ENCODE measurements at regions not wholly inside any gene's neighbourhood (a gene's known extent, or its start where the extent isn't known, plus 50 kb on each side); places are given as distances from the start of the nearest gene placed in this dataset.
"Not testable (repeated sequence)": the region's sequence is repeated elsewhere in the genome, so short reads cannot be mapped to it uniquely, and the experiment has no call there.

- TF ChIP-seq CTCF (IDR thresholded peaks at IDR 0.05; ENCODE audit: low read depth, low read length, missing control alignments) = peak; percentile 51
- no peak for DNase-seq (ENCODE audit: low read depth)
- H3K4me3 ChIP-seq (ENCODE audit: low read depth, low read length) = no peak overlapping the region
Observed at GRCh38 chr10:109773288-109774120, 149.8 kb downstream of the XPNPEP1 start.

GRCh38 chr10:109770663-109771062, 152.6 kb downstream of the XPNPEP1 start:
- H3K4me3 ChIP-seq (ENCODE audit: low read depth, low read length) = no peak overlapping the region
- no peak for TF ChIP-seq CTCF (IDR thresholded peaks at IDR 0.05; ENCODE audit: low read depth, low read length, missing control alignments)
- no peak for DNase-seq (ENCODE audit: low read depth)

GRCh38 chr10:109769966-109770365, 153.3 kb downstream of the XPNPEP1 start:
- no peak for TF ChIP-seq CTCF (IDR thresholded peaks at IDR 0.05; ENCODE audit: low read depth, low read length, missing control alignments)
- no peak for DNase-seq (ENCODE audit: low read depth)
- H3K4me3 ChIP-seq (ENCODE audit: low read depth, low read length) = no peak overlapping the region

GRCh38 chr10:109765838-109766237, 157.5 kb downstream of the XPNPEP1 start:
- no peak overlapping the region for H3K4me3 ChIP-seq (ENCODE audit: low read depth, low read length)
- no peak for DNase-seq (ENCODE audit: low read depth)
- TF ChIP-seq CTCF (IDR thresholded peaks at IDR 0.05; ENCODE audit: low read depth, low read length, missing control alignments) = no peak

- no peak for DNase-seq (ENCODE audit: low read depth)
- no peak for TF ChIP-seq CTCF (IDR thresholded peaks at IDR 0.05; ENCODE audit: low read depth, low read length, missing control alignments)
- no peak overlapping the region for H3K4me3 ChIP-seq (ENCODE audit: low read depth, low read length)
Observed at GRCh38 chr10:109762555-109762954, 160.8 kb downstream of the XPNPEP1 start.

GRCh38 chr10:109757670-109758069, 165.6 kb downstream of the XPNPEP1 start:
- DNase-seq (ENCODE audit: low read depth); H3K4me3 ChIP-seq (ENCODE audit: low read depth, low read length): not testable (repeated sequence)
- peak; percentile 5 for TF ChIP-seq CTCF (IDR thresholded peaks at IDR 0.05; ENCODE audit: low read depth, low read length, missing control alignments)

GRCh38 chr10:109746861-109747260, 176.4 kb downstream of the XPNPEP1 start:
- DNase-seq (ENCODE audit: low read depth) = no peak
- TF ChIP-seq CTCF (IDR thresholded peaks at IDR 0.05; ENCODE audit: low read depth, low read length, missing control alignments) = no peak
- no peak overlapping the region for H3K4me3 ChIP-seq (ENCODE audit: low read depth, low read length)
